H1 (cell line): ENCODE measurements at regions not wholly inside any gene's neighbourhood (a gene's known extent, or its start where the extent isn't known, plus 50 kb on each side); places are given as distances from the start of the nearest gene placed in this dataset.

Experiments used
- CTCF ChIA-PET: fragments of 300-600 bp; sonication (Branson Sonifier 250); formaldehyde crosslinking; loops from one replicate; lab custom pipeline; 2021; ENCODE audit not compliant: partially characterized antibody; lab: Charles Lee
- POLR2A ChIA-PET: fragments of 300-600 bp; sonication (Branson Sonifier 250); formaldehyde crosslinking; loops from one replicate; lab custom pipeline; 2021; ENCODE audit warnings: inconsistent platforms; ENCODE audit not compliant: partially characterized antibody; lab: Charles Lee
- DNase-seq, 2 experiments: peaks; one replicate each; pipeline versions ENCODE4 v3.0.0 to v3.0.0-alpha.2; 2010 to 2022; ENCODE audit warnings: low spot score in 2 of 2, low read depth in 1 of 2, mixed read lengths in 1 of 2
- FAIRE-seq: peaks from 2 replicates; lab custom pipeline; 2011; peaks lifted over from hg19 to GRCh38; lab: Jason Lieb, UNC
- H2AFZ ChIP-seq: 2 replicates; pipeline ENCODE4 v1.8.1; 2012; ENCODE audit warnings: low read length, inconsistent platforms
- H2AK5ac ChIP-seq: 2 replicates; pipeline ENCODE4 v1.6.1; 2013; ENCODE audit warnings: low read depth, low read length
- H2BK120ac ChIP-seq: replicated peaks from 2 replicates; pipeline ENCODE3; 2013; ENCODE audit warnings: low read depth, low read length, inconsistent platforms
- H2BK12ac ChIP-seq: 2 replicates; pipeline ENCODE4 v1.6.1; 2013; ENCODE audit warnings: low read depth, low read length
- H2BK15ac ChIP-seq: 2 replicates; pipeline ENCODE4 v1.6.1; 2013; ENCODE audit warnings: low read length
- H2BK20ac ChIP-seq: 2 replicates; pipeline ENCODE4 v1.6.1; 2013; ENCODE audit warnings: low read length
- H2BK5ac ChIP-seq: 2 replicates; pipeline ENCODE4 v1.6.1; 2013; ENCODE audit warnings: low read depth, low read length
- H3K14ac ChIP-seq: 2 replicates; pipeline ENCODE4 v1.6.1; 2013; ENCODE audit warnings: inconsistent platforms; ENCODE audit not compliant: insufficient read length
- H3K18ac ChIP-seq: 2 replicates; pipeline ENCODE4 v1.6.1; 2013; ENCODE audit warnings: low read length; ENCODE audit errors: extremely low read depth
- H3K23ac ChIP-seq: 2 replicates; pipeline ENCODE4 v1.6.1; 2013; ENCODE audit warnings: inconsistent platforms; ENCODE audit not compliant: insufficient read length
- H3K23me2 ChIP-seq: 2 replicates; pipeline ENCODE4 v1.6.1; 2013; ENCODE audit warnings: low read depth, low read length
- H3K27ac ChIP-seq: 2 replicates; pipeline ENCODE4 v1.6.1; 2011; ENCODE audit warnings: low read depth, low read length, inconsistent platforms
- H3K27me3 ChIP-seq, 4 experiments: replicated peaks in 1 of 4; 1 replicate in 1 of 4; 2 replicates in 3 of 4; pipeline versions ENCODE4 v1.6.1 to v1.8.1; 2011 to 2013; ENCODE audit warnings: low read length in 3 of 4, mild to moderate bottlenecking in 3 of 4, inconsistent platforms in 2 of 4, mixed read lengths in 2 of 4, moderate library complexity in 1 of 4; ENCODE audit not compliant: control insufficient read depth in 3 of 4, insufficient read depth in 3 of 4; ENCODE audit errors: extremely low read depth in 1 of 4
- H3K36me3 ChIP-seq, 4 experiments: 2 replicates each; pipeline versions ENCODE4 v1.6.1 to v1.8.1; 2011 to 2013; ENCODE audit warnings: mild to moderate bottlenecking in 4 of 4, low read length in 3 of 4, moderate library complexity in 2 of 4, control low read depth in 1 of 4, inconsistent platforms in 1 of 4; ENCODE audit not compliant: insufficient read depth in 4 of 4, control insufficient read depth in 2 of 4
- H3K4ac ChIP-seq: replicated peaks from 2 replicates; pipeline ENCODE3; 2013; ENCODE audit warnings: low read length, low read depth, mixed read lengths, inconsistent platforms; ENCODE audit not compliant: insufficient read length
- H3K4me1 ChIP-seq, 4 experiments: replicated peaks in 1 of 4; 1 replicate in 1 of 4; 2 replicates in 3 of 4; pipeline versions ENCODE4 v1.6.1 to v1.8.1; 2011 to 2013; ENCODE audit warnings: low read length in 3 of 4, inconsistent platforms in 2 of 4, mixed read lengths in 1 of 4; ENCODE audit not compliant: insufficient read depth in 4 of 4, control insufficient read depth in 3 of 4
- H3K4me2 ChIP-seq, 2 experiments: 2 replicates each; pipeline versions ENCODE4 v1.6.1 to v1.8.1; 2011 to 2013; ENCODE audit warnings: low read depth in 2 of 2, low read length in 2 of 2, control low read depth in 1 of 2, inconsistent platforms in 1 of 2, mild to moderate bottlenecking in 1 of 2; ENCODE audit not compliant: insufficient read depth in 1 of 2
- H3K4me3 ChIP-seq, 4 experiments: fragments of 200-600, 300-600 bp in 1 of 4; sonication (generic), shearing (Covaris generic), sonication (Bioruptor Twin) in 1 of 4; 2 replicates each; pipeline versions ENCODE4 v1.5.1 to v1.8.1; 2011 to 2016; ENCODE audit warnings: low read length in 4 of 4, low read depth in 3 of 4, control low read depth in 2 of 4, inconsistent platforms in 2 of 4, mild to moderate bottlenecking in 2 of 4, mixed read lengths in 1 of 4, moderate library complexity in 1 of 4; ENCODE audit not compliant: insufficient read depth in 2 of 4; ENCODE audit errors: extremely low read depth in 1 of 4
- H3K56ac ChIP-seq: replicated peaks from 2 replicates; pipeline ENCODE3; 2013; ENCODE audit warnings: low read depth, mild to moderate bottlenecking, mixed read lengths, low read length, inconsistent platforms; ENCODE audit not compliant: insufficient read length
- H3K79me1 ChIP-seq: 2 replicates; pipeline ENCODE4 v1.6.1; 2013; ENCODE audit warnings: low read depth, low read length, control low read depth
- H3K79me2 ChIP-seq, 2 experiments: 2 replicates each; pipeline versions ENCODE4 v1.6.1 to v1.8.1; 2012 to 2013; ENCODE audit warnings: low read length in 2 of 2, mild to moderate bottlenecking in 2 of 2, inconsistent platforms in 1 of 2; ENCODE audit not compliant: insufficient read depth in 2 of 2, control insufficient read depth in 1 of 2
- H3K9ac ChIP-seq, 4 experiments: replicated peaks in 1 of 4; 1 replicate in 1 of 4; 2 replicates in 3 of 4; pipeline versions ENCODE4 v1.6.1 to v1.8.1; 2011 to 2013; ENCODE audit warnings: low read depth in 3 of 4, low read length in 3 of 4, control low read depth in 2 of 4, mild to moderate bottlenecking in 2 of 4, moderate library complexity in 2 of 4, inconsistent platforms in 1 of 4; ENCODE audit errors: extremely low read depth in 1 of 4
- H3K9me3 ChIP-seq, 2 experiments: 2 replicates each; pipeline versions ENCODE4 v1.6.1 to v1.8.1; 2012 to 2013; ENCODE audit warnings: mild to moderate bottlenecking in 2 of 2, moderate library complexity in 2 of 2, control low read depth in 1 of 2, inconsistent platforms in 1 of 2, low read depth in 1 of 2, low read length in 1 of 2, mixed read lengths in 1 of 2; ENCODE audit not compliant: insufficient read depth in 2 of 2
- H4K20me1 ChIP-seq, 2 experiments: replicated peaks in 1 of 2; 2 replicates each; pipeline versions ENCODE3 to v1.8.1; 2011 to 2013; ENCODE audit warnings: inconsistent platforms in 2 of 2, low read length in 2 of 2, mild to moderate bottlenecking in 1 of 2; ENCODE audit not compliant: insufficient read depth in 2 of 2, control insufficient read depth in 1 of 2
- H4K5ac ChIP-seq: 2 replicates; pipeline ENCODE4 v1.6.1; 2013; ENCODE audit warnings: low read length, low read depth, mixed read lengths, inconsistent platforms; ENCODE audit not compliant: insufficient read length
- H4K8ac ChIP-seq: 2 replicates; pipeline ENCODE4 v1.8.0; 2013; ENCODE audit warnings: mild to moderate bottlenecking, moderate library complexity, low read length, inconsistent platforms; ENCODE audit not compliant: insufficient read depth; ENCODE audit errors: extremely low read depth
- H4K91ac ChIP-seq: replicated peaks from 2 replicates; pipeline ENCODE3; 2013; ENCODE audit warnings: low read length, mixed read lengths, inconsistent platforms; ENCODE audit not compliant: insufficient read length
- ASH2L ChIP-seq: fragments of 200-600, 300-600 bp; sonication (generic); IDR thresholded peaks from one replicate; pipeline ENCODE4 v1.7.1; 2017; ENCODE audit warnings: low read length
- ATF3 ChIP-seq: IDR thresholded peaks from 2 replicates; pipeline ENCODE4 v1.6.1; 2011; ENCODE audit warnings: low read depth, mild to moderate bottlenecking, low read length; ENCODE audit not compliant: insufficient read depth
- CBX5 ChIP-seq: fragments of 300-800, 300-1000 bp; sonication (generic); IDR thresholded peaks from 2 replicates; pipeline ENCODE4 v1.7.1; 2016; ENCODE audit warnings: antibody characterized with exemption, low read length, low read depth
- CBX8 ChIP-seq: fragments of 300-800, 300-1000 bp; sonication (generic); IDR thresholded peaks from 2 replicates; pipeline ENCODE4 v1.7.1; 2016; ENCODE audit warnings: low read depth, low read length, borderline replicate concordance
- CREB1 ChIP-seq: IDR thresholded peaks from 2 replicates; pipeline ENCODE4 v1.6.1; 2012; ENCODE audit warnings: inconsistent platforms
- E2F6 ChIP-seq: IDR thresholded peaks from 2 replicates; pipeline ENCODE4 v1.6.1; 2012; ENCODE audit warnings: inconsistent platforms
- EP300 ChIP-seq, 2 experiments: IDR thresholded peaks; 1 replicate in 1 of 2; 2 replicates in 1 of 2; pipeline ENCODE4 v1.6.1; 2011 to 2012; ENCODE audit warnings: low read depth in 2 of 2, low read length in 2 of 2, mild to moderate bottlenecking in 2 of 2, borderline replicate concordance in 1 of 2, inconsistent platforms in 1 of 2, moderate library complexity in 1 of 2
- KDM4A ChIP-seq: IDR thresholded peaks from one replicate; pipeline ENCODE4 v1.7.1; 2012; ENCODE audit warnings: low read depth, mild to moderate bottlenecking, moderate library complexity, low read length, inconsistent platforms; ENCODE audit not compliant: severe bottlenecking
- KDM5A ChIP-seq: fragments of 200-600 bp; IDR thresholded peaks from 2 replicates; pipeline ENCODE4 v1.7.1; 2012; ENCODE audit warnings: mild to moderate bottlenecking, low read length, inconsistent platforms, mixed read lengths
- SIN3A ChIP-seq, 2 experiments: IDR thresholded peaks in 1 of 2; conservative IDR thresholded peaks in 1 of 2; 2 replicates each; pipeline ENCODE4 v1.6.1; 2011 to 2012; ENCODE audit warnings: low read length in 2 of 2, improper control_type of control experiment in 1 of 2, low read depth in 1 of 2, mild to moderate bottlenecking in 1 of 2
- SP2 ChIP-seq: IDR thresholded peaks from 2 replicates; pipeline ENCODE4 v1.6.1; 2012; ENCODE audit warnings: mild to moderate bottlenecking, low read length, inconsistent platforms
- SP4 ChIP-seq: IDR thresholded peaks from 2 replicates; pipeline ENCODE4 v1.6.1; 2012; ENCODE audit warnings: low read length, inconsistent platforms
- TCF12 ChIP-seq: IDR thresholded peaks from 2 replicates; pipeline ENCODE4 v1.6.1; 2011; ENCODE audit warnings: low read depth, mild to moderate bottlenecking, low read length
- ZNF274 ChIP-seq: IDR thresholded peaks from 2 replicates; pipeline ENCODE4 v1.7.0; 2012; ENCODE audit warnings: low read length, borderline replicate concordance; ENCODE audit errors: extremely low read depth
- WGBS, 2 experiments: shearing (Covaris generic) in 1 of 2; methylation state at CpG; one replicate each; pipeline versions ENCODE4 v1.1.6 to v1.1.7; 2013 to 2015; ENCODE audit warnings: low lambda C conversion rate in 2 of 2, mixed read lengths in 2 of 2, inconsistent platforms in 1 of 2, low coverage in 1 of 2, missing lambda C conversion rate in 1 of 2; ENCODE audit not compliant: insufficient replicate concordance in 2 of 2, insufficient coverage in 1 of 2, insufficient read length in 1 of 2; ENCODE audit errors: extremely low coverage in 1 of 2, missing lambda C conversion rate in 1 of 2; 5-methylcytosine and 5-hydroxymethylcytosine counted together

DNA sequence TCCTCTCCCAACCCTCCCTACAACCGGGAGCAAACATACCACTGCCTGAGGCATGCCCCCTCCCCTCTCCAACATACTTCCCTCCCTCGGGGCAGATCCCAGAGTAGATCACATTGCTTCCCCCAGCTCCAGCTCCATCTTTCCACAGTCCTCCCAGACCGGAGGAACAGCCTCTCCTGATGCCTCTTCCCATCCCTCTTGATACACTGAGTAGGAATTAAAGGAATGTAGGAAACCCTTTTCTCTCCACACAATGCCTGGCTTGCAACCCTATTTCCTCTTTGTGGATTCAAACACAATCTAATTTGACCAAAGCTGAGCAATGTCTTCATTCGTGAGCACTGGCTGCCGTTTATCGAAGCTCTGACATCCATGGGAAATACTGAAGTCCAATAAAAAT lies 339.8 kb downstream of the BCOR start:
- Histone ChIP-seq H3K9ac (no peak overlapping the region), H3K18ac (no peak overlapping the region), H3K27ac (no peak overlapping the region), H3K27me3 (no peaks in the 10 kb centered on the region), H3K23ac (no peak overlapping the region), H3K79me2 (no peaks in the 10 kb centered on the region), H3K23me2 (no peaks in the 10 kb centered on the region), H4K5ac (no peak overlapping the region), H2AK5ac (no peak overlapping the region), H2BK20ac (no peak overlapping the region), H2BK120ac (no peak overlapping the region), H4K20me1 (no peaks in the 10 kb centered on the region), H2BK5ac (no peak overlapping the region), H3K9me3 (no peaks in the 10 kb centered on the region), H3K14ac (no peak overlapping the region), H2BK15ac (no peak overlapping the region), H3K36me3 (no peaks in the 10 kb centered on the region), H3K79me1 (no peaks in the 10 kb centered on the region), H3K4me2 (no peak overlapping the region), H3K56ac (no peak overlapping the region), H4K91ac (peak overlapping the region; percentile 40), H3K4me1 (peaks cover 0 to 10% (median 0%) of the 10 kb centered on the region in 4 experiments; a peak in 2 of 7 replicates), H3K4ac (no peak overlapping the region), H2BK12ac (0 out of 2 replicates have a peak overlapping the region, but pooled peaks have one; percentile 14), H2AFZ (no peak overlapping the region), H4K8ac (peak overlapping the region; percentile 51; the same call in 1 of the 2 replicates), H3K4me3 (no peak overlapping the region)
- WGBS, 2 experiments = 81% methylated on average over 5 of the region's 6 CpGs; no CpG with 5 or more reads in 1 of the 2 experiments
- FAIRE-seq (no peak), DNase-seq (no peak)
- CTCF ChIA-PET = interaction anchor here (0.8 to 1.0 kb wide), 3 partner anchors 50 to 58 kb away, joined by 3 to 4 read pairs (median 3); no protein-coding TSS in a partner anchor
- POLR2A ChIA-PET = no interaction called here
- TF ChIP-seq KDM5A (no peak), SIN3A (conservative IDR thresholded peaks at IDR 0.05 in 1 of 2, IDR thresholded peaks at IDR 0.05 in 1 of 2; ENCODE audit: low read depth in 1 of 2, low read length in 2 of 2) (no peak), EP300 (IDR thresholded peaks at IDR 0.05; ENCODE audit: borderline replicate concordance in 1 of 2, low read depth in 2 of 2, low read length in 2 of 2) (no peak), CREB1 (no peak), ASH2L (no peak), SP4 (no peak), ZNF274 (no peak), SP2 (no peak), E2F6 (no peak), KDM4A (no peak), CBX8 (no peak), ATF3 (no peak), TCF12 (no peak), CBX5 (no peak)
